ENCODE measurements at regions not wholly inside any gene's neighbourhood (a gene's known extent, or its start where the extent isn't known, plus 50 kb on each side); places are given as distances from the start of the nearest gene placed in this dataset.

DNA sequence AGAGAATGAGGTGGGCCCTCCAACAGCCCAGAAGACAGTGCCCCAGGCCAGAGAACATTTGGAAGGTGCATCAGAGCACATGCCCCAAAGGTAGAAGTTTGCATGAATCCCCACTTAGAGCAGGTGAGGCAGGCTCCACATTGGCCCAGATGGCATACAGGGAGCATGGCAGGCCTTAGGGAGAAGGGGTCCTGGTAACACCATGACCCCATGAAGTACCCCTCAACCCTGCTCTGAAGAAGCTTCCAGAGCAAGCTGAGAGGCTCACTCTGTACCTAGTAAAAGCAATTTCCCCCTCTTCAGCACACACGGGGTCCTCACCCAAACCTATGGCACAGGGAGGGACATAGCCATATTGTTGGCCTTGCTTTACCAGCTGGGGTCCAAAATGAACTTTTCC is 162.6 kb downstream of the BUB3 start:
- Histone ChIP-seq H3K4me1 (ENCODE audit: insufficient read depth, low read length) (no peaks in the 10 kb centered on the region), H3K36me3 (replicated peaks in 1 of 2; ENCODE audit: control insufficient read depth in 1 of 2, insufficient read depth in 2 of 2, low read length in 2 of 2) (no peaks in the 10 kb centered on the region), H3K9ac (ENCODE audit: insufficient read depth, low read depth, low read length) (no peak overlapping the region), H3K27ac (ENCODE audit: extremely low read length, insufficient read depth, low read length) (no peak overlapping the region), H4K20me1 (ENCODE audit: insufficient read depth, low read length) (no peaks in the 10 kb centered on the region), H3K79me2 (ENCODE audit: insufficient read depth, low read length) (no peaks in the 10 kb centered on the region), H3K27me3 (ENCODE audit: control insufficient read depth in 1 of 2, insufficient read depth in 2 of 2, low read length in 2 of 2) (0 out of 5 replicates have a peak, but pooled peaks cover 0 to 4% of the 10 kb centered on the region in 2 experiments), H2AFZ (ENCODE audit: low read length) (no peak overlapping the region), H3K4me3 (replicated peaks in 1 of 3; ENCODE audit: insufficient read depth in 1 of 3, low read depth in 2 of 3, low read length in 3 of 3) (no peak overlapping the region), H3K9me3 (ENCODE audit: low read length) (no peaks in the 10 kb centered on the region), H3K4me2 (ENCODE audit: low read depth, low read length) (no peak overlapping the region)
- no peak for DNase-seq (ENCODE audit: low spot score)
- in situ Hi-C loops (cut with HindIII; ENCODE audit: extremely low pct_ligation_motif_present, low pct_unique_long_range_greater_than_20kb), result no loop called here
- no peak for ATAC-seq
- 0% methylated on average over 1 of the region's 1 CpG for WGBS (ENCODE audit: low lambda C conversion rate)
- ChIA-PET CTCF (ENCODE audit: low intra/inter-chr PET ratio, low total read pairs) (no interaction called here), POLR2A (no interaction called here)
- TF ChIP-seq ZNF256 (CRISPR knock-in tag; conservative IDR thresholded peaks at IDR 0.05), result no peak
- no peak for TF ChIP-seq ZNF562 (CRISPR knock-in tag; IDR thresholded peaks at IDR 0.05; ENCODE audit: borderline replicate concordance)
- TF ChIP-seq, protein P1, sequence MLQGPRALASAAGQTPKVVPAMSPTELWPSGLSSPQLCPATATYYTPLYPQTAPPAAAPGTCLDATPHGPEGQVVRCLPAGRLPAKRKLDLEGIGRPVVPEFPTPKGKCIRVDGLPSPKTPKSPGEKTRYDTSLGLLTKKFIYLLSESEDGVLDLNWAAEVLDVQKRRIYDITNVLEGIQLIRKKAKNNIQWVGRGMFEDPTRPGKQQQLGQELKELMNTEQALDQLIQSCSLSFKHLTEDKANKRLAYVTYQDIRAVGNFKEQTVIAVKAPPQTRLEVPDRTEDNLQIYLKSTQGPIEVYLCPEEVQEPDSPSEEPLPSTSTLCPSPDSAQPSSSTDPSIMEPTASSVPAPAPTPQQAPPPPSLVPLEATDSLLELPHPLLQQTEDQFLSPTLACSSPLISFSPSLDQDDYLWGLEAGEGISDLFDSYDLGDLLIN (CRISPR knock-in tag; IDR thresholded peaks at IDR 0.05; ENCODE audit: borderline replicate concordance), result no peak
- TF ChIP-seq PAX8 (CRISPR knock-in tag; IDR thresholded peaks at IDR 0.05; ENCODE audit: borderline replicate concordance), result no peak
- TF ChIP-seq ZFP1 (CRISPR knock-in tag; IDR thresholded peaks at IDR 0.05), result no peak
- no peak for TF ChIP-seq ZFP41 (CRISPR knock-in tag; IDR thresholded peaks at IDR 0.05; ENCODE audit: borderline replicate concordance)
- TF ChIP-seq, protein P2, sequence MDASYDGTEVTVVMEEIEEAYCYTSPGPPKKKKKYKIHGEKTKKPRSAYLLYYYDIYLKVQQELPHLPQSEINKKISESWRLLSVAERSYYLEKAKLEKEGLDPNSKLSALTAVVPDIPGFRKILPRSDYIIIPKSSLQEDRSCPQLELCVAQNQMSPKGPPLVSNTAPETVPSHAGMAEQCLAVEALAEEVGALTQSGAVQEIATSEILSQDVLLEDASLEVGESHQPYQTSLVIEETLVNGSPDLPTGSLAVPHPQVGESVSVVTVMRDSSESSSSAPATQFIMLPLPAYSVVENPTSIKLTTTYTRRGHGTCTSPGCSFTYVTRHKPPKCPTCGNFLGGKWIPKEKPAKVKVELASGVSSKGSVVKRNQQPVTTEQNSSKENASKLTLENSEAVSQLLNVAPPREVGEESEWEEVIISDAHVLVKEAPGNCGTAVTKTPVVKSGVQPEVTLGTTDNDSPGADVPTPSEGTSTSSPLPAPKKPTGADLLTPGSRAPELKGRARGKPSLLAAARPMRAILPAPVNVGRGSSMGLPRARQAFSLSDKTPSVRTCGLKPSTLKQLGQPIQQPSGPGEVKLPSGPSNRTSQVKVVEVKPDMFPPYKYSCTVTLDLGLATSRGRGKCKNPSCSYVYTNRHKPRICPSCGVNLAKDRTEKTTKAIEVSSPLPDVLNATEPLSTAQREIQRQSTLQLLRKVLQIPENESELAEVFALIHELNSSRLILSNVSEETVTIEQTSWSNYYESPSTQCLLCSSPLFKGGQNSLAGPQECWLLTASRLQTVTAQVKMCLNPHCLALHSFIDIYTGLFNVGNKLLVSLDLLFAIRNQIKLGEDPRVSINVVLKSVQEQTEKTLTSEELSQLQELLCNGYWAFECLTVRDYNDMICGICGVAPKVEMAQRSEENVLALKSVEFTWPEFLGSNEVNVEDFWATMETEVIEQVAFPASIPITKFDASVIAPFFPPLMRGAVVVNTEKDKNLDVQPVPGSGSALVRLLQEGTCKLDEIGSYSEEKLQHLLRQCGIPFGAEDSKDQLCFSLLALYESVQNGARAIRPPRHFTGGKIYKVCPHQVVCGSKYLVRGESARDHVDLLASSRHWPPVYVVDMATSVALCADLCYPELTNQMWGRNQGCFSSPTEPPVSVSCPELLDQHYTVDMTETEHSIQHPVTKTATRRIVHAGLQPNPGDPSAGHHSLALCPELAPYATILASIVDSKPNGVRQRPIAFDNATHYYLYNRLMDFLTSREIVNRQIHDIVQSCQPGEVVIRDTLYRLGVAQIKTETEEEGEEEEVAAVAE (CRISPR knock-in tag; IDR thresholded peaks at IDR 0.05; ENCODE audit: borderline replicate concordance), result no peak
- no peak for TF ChIP-seq RBM22 (optimal IDR thresholded peaks at IDR 0.05; ENCODE audit: low read length)
- no peak for TF ChIP-seq ZNF121 (CRISPR knock-in tag; IDR thresholded peaks at IDR 0.05)
- TF ChIP-seq, protein P3, sequence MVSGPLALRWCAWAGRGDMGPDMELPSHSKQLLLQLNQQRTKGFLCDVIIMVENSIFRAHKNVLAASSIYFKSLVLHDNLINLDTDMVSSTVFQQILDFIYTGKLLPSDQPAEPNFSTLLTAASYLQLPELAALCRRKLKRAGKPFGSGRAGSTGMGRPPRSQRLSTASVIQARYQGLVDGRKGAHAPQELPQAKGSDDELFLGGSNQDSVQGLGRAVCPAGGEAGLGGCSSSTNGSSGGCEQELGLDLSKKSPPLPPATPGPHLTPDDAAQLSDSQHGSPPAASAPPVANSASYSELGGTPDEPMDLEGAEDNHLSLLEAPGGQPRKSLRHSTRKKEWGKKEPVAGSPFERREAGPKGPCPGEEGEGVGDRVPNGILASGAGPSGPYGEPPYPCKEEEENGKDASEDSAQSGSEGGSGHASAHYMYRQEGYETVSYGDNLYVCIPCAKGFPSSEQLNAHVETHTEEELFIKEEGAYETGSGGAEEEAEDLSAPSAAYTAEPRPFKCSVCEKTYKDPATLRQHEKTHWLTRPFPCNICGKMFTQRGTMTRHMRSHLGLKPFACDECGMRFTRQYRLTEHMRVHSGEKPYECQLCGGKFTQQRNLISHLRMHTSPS (CRISPR knock-in tag; IDR thresholded peaks at IDR 0.05; ENCODE audit: low read depth), result no peak
- TF ChIP-seq SRF (IDR thresholded peaks at IDR 0.05; ENCODE audit: low read depth, low read length), result no peak
- no peak for TF ChIP-seq NR2F6 (IDR thresholded peaks at IDR 0.05)
- no peak for TF ChIP-seq NR2F6 (CRISPR knock-in tag; IDR thresholded peaks at IDR 0.05)
- intact Hi-C loops (cut with micrococcal nuclease; ENCODE audit: unreplicated experiment), result no loop called here
- no TSS peak for BruUV-seq (replicated peaks)
- no peak for FAIRE-seq

Measured in HepG2 (cell line).